GM12878 (cell line): ENCODE measurements at regions not wholly inside any gene's neighbourhood (a gene's known extent, or its start where the extent isn't known, plus 50 kb on each side); places are given as distances from the start of the nearest gene placed in this dataset.

ENCODE experiments used
- ATAC-seq: fragments of 200-7000 bp; cut with Tn5 transposase; 3 replicates; pipeline ENCODE4 v1.9.1; 2020; ENCODE audit warnings: mild to moderate bottlenecking, moderate library complexity
- BruUV-seq: library from RNA; stranded (reverse); fragments of 400-500 nt; replicated peaks from 2 replicates; lab custom pipeline; 2021; lab: Mats Ljungman, UMichigan
- CTCF ChIA-PET: fragments of 300-600 bp; sonication (Branson Sonifier 250); formaldehyde crosslinking; extraction: SDS; loops from one replicate; lab custom pipeline; 2021; ENCODE audit warnings: inconsistent platforms; lab: Yijun Ruan, JAX
- POLR2A ChIA-PET: fragments of 350-600 bp; formaldehyde crosslinking; extraction: SDS; loops from one replicate; lab custom pipeline; 2021; ENCODE audit warnings: inconsistent platforms; lab: Charles Lee
- RAD21 ChIA-PET: fragments of 300-600 bp; sonication (Branson Sonifier 250); formaldehyde crosslinking; loops from one replicate; lab custom pipeline; 2023; ENCODE audit warnings: antibody characterized with exemption; ENCODE audit not compliant: unreplicated experiment; lab: Charles Lee
- SMC1A ChIA-PET: fragments of 300-600 bp; sonication (Branson Sonifier 250); formaldehyde crosslinking; loops from one replicate; lab custom pipeline; 2023; ENCODE audit not compliant: unreplicated experiment, uncharacterized antibody; lab: Charles Lee
- DNase-seq: peaks from one replicate; pipeline ENCODE4 v3.0.0-alpha.2; 2011; ENCODE audit warnings: low read depth, low spot score
- FAIRE-seq: peaks from 3 replicates; lab custom pipeline; 2011; peaks lifted over from hg19 to GRCh38; lab: Jason Lieb, UNC
- H2AFZ ChIP-seq: 2 replicates; pipeline ENCODE4 v1.6.0; 2011; ENCODE audit warnings: low read depth, low read length, control low read depth; ENCODE audit not compliant: control insufficient read depth
- H3K27ac ChIP-seq: 2 replicates; pipeline ENCODE4 v1.5.1; 2011; ENCODE audit warnings: control low read depth; ENCODE audit not compliant: control insufficient read depth, insufficient read depth
- H3K27me3 ChIP-seq, 2 experiments: replicated peaks in 1 of 2; 2 replicates each; pipeline versions ENCODE4 v1.6.0 to v1.6.1; 2011; ENCODE audit warnings: low read length in 1 of 2; ENCODE audit not compliant: control insufficient read depth in 2 of 2, insufficient read depth in 2 of 2
- H3K36me3 ChIP-seq, 2 experiments: 2 replicates each; pipeline ENCODE4 v1.5.1; 2011; ENCODE audit warnings: low read length in 1 of 2; ENCODE audit not compliant: control insufficient read depth in 2 of 2, insufficient read depth in 2 of 2
- H3K4me1 ChIP-seq: 2 replicates; pipeline ENCODE4 v1.6.1; 2011; ENCODE audit warnings: mild to moderate bottlenecking, low read length, moderate library complexity, mixed read lengths; ENCODE audit not compliant: control insufficient read depth, insufficient read depth
- H3K4me2 ChIP-seq: 2 replicates; pipeline ENCODE4 v1.6.0; 2011; ENCODE audit warnings: control low read depth; ENCODE audit not compliant: control insufficient read depth, insufficient read depth
- H3K4me3 ChIP-seq: fragments of 200-600 bp; sonication (generic); 2 replicates; pipeline ENCODE4 v1.5.1; 2016
- H3K79me2 ChIP-seq: 2 replicates; pipeline ENCODE4 v1.6.0; 2011; ENCODE audit warnings: low read length; ENCODE audit not compliant: control insufficient read depth, insufficient read depth
- H3K9ac ChIP-seq: 2 replicates; pipeline ENCODE4 v1.8.0; 2011; ENCODE audit warnings: low read length, control low read depth, mixed read lengths; ENCODE audit not compliant: control insufficient read depth, insufficient read depth
- H3K9me3 ChIP-seq: replicated peaks from 3 replicates; pipeline ENCODE4 v1.5.1; 2011; ENCODE audit warnings: mild to moderate bottlenecking, low read length; ENCODE audit not compliant: control insufficient read depth, insufficient read depth
- H4K20me1 ChIP-seq: 2 replicates; pipeline ENCODE4 v1.6.0; 2011; ENCODE audit not compliant: control insufficient read depth, insufficient read depth
- BCL11A ChIP-seq: IDR thresholded peaks from 2 replicates; pipeline ENCODE4 v1.6.1; 2011; ENCODE audit warnings: low read depth, low read length
- FOXK2 ChIP-seq: fragments of 450-650 bp; IDR thresholded peaks from 2 replicates; pipeline ENCODE4 v1.6.1; 2017; ENCODE audit warnings: mild to moderate bottlenecking, moderate library complexity
- GABPA ChIP-seq: IDR thresholded peaks from 2 replicates; pipeline ENCODE4 v1.6.1; 2014; ENCODE audit warnings: antibody characterized with exemption, low read depth, mild to moderate bottlenecking, inconsistent platforms
- HDGF ChIP-seq: fragments of 450-650 bp; IDR thresholded peaks from 2 replicates; pipeline ENCODE4 v1.6.1; 2016; ENCODE audit warnings: antibody characterized with exemption
- KDM1A ChIP-seq: fragments of 200-600 bp; sonication (generic); IDR thresholded peaks from 2 replicates; pipeline ENCODE4 v1.6.1; 2016; ENCODE audit warnings: borderline replicate concordance
- MTA3 ChIP-seq: IDR thresholded peaks from 2 replicates; pipeline ENCODE4 v1.6.1; 2012; ENCODE audit warnings: low read length, inconsistent platforms, borderline replicate concordance
- NR2F1 ChIP-seq: fragments of 450-650 bp; conservative IDR thresholded peaks from 2 replicates; pipeline ENCODE4 v1.6.1; 2017; ENCODE audit warnings: mild to moderate bottlenecking
- RAD21 ChIP-seq: IDR thresholded peaks from 2 replicates; pipeline ENCODE4 v1.6.1; 2011; ENCODE audit warnings: mild to moderate bottlenecking, low read depth, low read length, moderate library complexity; ENCODE audit not compliant: insufficient read depth
- SP1 ChIP-seq: IDR thresholded peaks from one replicate; pipeline ENCODE4 v1.6.1; 2011; ENCODE audit warnings: low read depth, low read length
- WGBS: methylation state at CpG from one replicate; pipeline ENCODE4 v1.1.6; 2016; ENCODE audit warnings: low lambda C conversion rate; ENCODE audit not compliant: insufficient replicate concordance, insufficient coverage; ENCODE audit errors: missing lambda C conversion rate; 5-methylcytosine and 5-hydroxymethylcytosine counted together
- in situ Hi-C: fragments of 300-500 bp; cut with MboI; formaldehyde crosslinking; loops from 9 replicates; pipeline ENCODE4 v1.14.3; 2018; ENCODE audit warnings: mixed read lengths
- intact Hi-C: fragments of 100-400 bp; cut with micrococcal nuclease; formaldehyde crosslinking; loops from one replicate; pipeline ENCODE4 v1.14.2; 2022; ENCODE audit not compliant: unreplicated experiment
- TF ChIP-seq, protein P1 (sequence below): IDR thresholded peaks from 2 replicates; pipeline ENCODE4 v1.6.1; 2011; ENCODE audit warnings: borderline replicate concordance, low read depth, mild to moderate bottlenecking, moderate library complexity, mixed read lengths, low read length; ENCODE audit not compliant: insufficient read depth; ENCODE audit errors: extremely low read length
- TF ChIP-seq, protein P2 (sequence below): fragments of 450-650 bp; conservative IDR thresholded peaks from 2 replicates; pipeline ENCODE4 v1.6.1; 2017; ENCODE audit warnings: mild to moderate bottlenecking, moderate library complexity
- TF ChIP-seq, protein P3 (sequence below): fragments of 450-650 bp; formaldehyde crosslinking; IDR thresholded peaks from 2 replicates; pipeline ENCODE4 v1.5.0; 2022; ENCODE audit warnings: mild to moderate bottlenecking, missing genetic modification characterization
- TF ChIP-seq, protein P4 (sequence below): fragments of 450-650 bp; IDR thresholded peaks from 2 replicates; pipeline ENCODE4 v1.6.1; 2017; ENCODE audit warnings: low read depth, mild to moderate bottlenecking, moderate library complexity

DNA sequence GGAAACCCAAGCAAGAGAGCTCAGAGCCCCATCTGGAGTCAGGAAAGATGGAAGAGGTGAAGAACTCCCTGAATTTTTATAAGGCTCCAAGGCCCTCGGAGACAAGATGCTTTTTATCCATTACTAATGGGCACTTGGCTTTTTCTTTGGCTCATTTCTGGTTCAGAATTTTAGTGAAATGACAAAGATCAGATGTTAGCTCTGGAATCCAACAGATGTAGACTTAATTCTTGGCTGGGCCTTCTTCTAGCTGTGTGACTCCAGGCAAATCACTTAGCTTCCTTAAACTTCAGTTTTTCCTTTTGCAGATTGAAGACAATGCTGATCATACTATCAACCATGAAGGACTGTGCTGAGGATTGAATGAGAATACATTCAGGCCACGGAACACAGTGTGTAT lies 85.2 kb downstream of the HRH4 start:
- Histone ChIP-seq H3K4me1 (no peaks in the 10 kb centered on the region), H3K4me3 (no peak overlapping the region), H3K9ac (no peak overlapping the region), H2AFZ (no peak overlapping the region), H3K27me3 (no peaks in the 10 kb centered on the region; a peak in 2 of 4 replicates), H3K79me2 (no peaks in the 10 kb centered on the region), H3K36me3 (no peaks in the 10 kb centered on the region), H4K20me1 (no peaks in the 10 kb centered on the region), H3K27ac (no peak overlapping the region), H3K9me3 (no peaks in the 10 kb centered on the region), H3K4me2 (no peak overlapping the region)
- no peak for FAIRE-seq
- BruUV-seq = no TSS peak
- intact Hi-C loops = no loop called here
- in situ Hi-C loops = no loop called here
- no peak for TF ChIP-seq SP1
- TF ChIP-seq HDGF = no peak
- TF ChIP-seq, protein P1, sequence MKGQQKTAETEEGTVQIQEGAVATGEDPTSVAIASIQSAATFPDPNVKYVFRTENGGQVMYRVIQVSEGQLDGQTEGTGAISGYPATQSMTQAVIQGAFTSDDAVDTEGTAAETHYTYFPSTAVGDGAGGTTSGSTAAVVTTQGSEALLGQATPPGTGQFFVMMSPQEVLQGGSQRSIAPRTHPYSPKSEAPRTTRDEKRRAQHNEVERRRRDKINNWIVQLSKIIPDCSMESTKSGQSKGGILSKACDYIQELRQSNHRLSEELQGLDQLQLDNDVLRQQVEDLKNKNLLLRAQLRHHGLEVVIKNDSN = no peak
- no peak for TF ChIP-seq GABPA
- TF ChIP-seq MTA3 = no peak
- TF ChIP-seq, protein P2, sequence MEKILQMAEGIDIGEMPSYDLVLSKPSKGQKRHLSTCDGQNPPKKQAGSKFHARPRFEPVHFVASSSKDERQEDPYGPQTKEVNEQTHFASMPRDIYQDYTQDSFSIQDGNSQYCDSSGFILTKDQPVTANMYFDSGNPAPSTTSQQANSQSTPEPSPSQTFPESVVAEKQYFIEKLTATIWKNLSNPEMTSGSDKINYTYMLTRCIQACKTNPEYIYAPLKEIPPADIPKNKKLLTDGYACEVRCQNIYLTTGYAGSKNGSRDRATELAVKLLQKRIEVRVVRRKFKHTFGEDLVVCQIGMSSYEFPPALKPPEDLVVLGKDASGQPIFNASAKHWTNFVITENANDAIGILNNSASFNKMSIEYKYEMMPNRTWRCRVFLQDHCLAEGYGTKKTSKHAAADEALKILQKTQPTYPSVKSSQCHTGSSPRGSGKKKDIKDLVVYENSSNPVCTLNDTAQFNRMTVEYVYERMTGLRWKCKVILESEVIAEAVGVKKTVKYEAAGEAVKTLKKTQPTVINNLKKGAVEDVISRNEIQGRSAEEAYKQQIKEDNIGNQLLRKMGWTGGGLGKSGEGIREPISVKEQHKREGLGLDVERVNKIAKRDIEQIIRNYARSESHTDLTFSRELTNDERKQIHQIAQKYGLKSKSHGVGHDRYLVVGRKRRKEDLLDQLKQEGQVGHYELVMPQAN = no peak
- TF ChIP-seq, protein P3, sequence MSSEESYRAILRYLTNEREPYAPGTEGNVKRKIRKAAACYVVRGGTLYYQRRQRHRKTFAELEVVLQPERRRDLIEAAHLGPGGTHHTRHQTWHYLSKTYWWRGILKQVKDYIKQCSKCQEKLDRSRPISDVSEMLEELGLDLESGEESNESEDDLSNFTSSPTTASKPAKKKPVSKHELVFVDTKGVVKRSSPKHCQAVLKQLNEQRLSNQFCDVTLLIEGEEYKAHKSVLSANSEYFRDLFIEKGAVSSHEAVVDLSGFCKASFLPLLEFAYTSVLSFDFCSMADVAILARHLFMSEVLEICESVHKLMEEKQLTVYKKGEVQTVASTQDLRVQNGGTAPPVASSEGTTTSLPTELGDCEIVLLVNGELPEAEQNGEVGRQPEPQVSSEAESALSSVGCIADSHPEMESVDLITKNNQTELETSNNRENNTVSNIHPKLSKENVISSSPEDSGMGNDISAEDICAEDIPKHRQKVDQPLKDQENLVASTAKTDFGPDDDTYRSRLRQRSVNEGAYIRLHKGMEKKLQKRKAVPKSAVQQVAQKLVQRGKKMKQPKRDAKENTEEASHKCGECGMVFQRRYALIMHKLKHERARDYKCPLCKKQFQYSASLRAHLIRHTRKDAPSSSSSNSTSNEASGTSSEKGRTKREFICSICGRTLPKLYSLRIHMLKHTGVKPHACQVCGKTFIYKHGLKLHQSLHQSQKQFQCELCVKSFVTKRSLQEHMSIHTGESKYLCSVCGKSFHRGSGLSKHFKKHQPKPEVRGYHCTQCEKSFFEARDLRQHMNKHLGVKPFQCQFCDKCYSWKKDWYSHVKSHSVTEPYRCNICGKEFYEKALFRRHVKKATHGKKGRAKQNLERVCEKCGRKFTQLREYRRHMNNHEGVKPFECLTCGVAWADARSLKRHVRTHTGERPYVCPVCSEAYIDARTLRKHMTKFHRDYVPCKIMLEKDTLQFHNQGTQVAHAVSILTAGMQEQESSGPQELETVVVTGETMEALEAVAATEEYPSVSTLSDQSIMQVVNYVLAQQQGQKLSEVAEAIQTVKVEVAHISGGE (CRISPR knock-in tag) = no peak
- TF ChIP-seq KDM1A = no peak
- no peak for TF ChIP-seq NR2F1
- no peak for TF ChIP-seq FOXK2
- no peak for TF ChIP-seq BCL11A
- TF ChIP-seq, protein P4, sequence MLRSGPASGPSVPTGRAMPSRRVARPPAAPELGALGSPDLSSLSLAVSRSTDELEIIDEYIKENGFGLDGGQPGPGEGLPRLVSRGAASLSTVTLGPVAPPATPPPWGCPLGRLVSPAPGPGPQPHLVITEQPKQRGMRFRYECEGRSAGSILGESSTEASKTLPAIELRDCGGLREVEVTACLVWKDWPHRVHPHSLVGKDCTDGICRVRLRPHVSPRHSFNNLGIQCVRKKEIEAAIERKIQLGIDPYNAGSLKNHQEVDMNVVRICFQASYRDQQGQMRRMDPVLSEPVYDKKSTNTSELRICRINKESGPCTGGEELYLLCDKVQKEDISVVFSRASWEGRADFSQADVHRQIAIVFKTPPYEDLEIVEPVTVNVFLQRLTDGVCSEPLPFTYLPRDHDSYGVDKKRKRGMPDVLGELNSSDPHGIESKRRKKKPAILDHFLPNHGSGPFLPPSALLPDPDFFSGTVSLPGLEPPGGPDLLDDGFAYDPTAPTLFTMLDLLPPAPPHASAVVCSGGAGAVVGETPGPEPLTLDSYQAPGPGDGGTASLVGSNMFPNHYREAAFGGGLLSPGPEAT = no peak
- TF ChIP-seq RAD21 = no peak
- no peak for ATAC-seq
- ChIA-PET RAD21 (no interaction called here), POLR2A (no interaction called here), CTCF (interaction anchor here (0.9 to 1.2 kb wide), 2 partner anchors 57 to 181 kb away, joined by 3 to 4 read pairs; no protein-coding TSS in a partner anchor), SMC1A (no interaction called here)
- no peak for DNase-seq
- 13% methylated on average over 2 of the region's 2 CpGs for WGBS
